ENCODE measurements at regions not wholly inside any gene's neighbourhood (a gene's known extent, or its start where the extent isn't known, plus 50 kb on each side); places are given as distances from the start of the nearest gene placed in this dataset.

DNA sequence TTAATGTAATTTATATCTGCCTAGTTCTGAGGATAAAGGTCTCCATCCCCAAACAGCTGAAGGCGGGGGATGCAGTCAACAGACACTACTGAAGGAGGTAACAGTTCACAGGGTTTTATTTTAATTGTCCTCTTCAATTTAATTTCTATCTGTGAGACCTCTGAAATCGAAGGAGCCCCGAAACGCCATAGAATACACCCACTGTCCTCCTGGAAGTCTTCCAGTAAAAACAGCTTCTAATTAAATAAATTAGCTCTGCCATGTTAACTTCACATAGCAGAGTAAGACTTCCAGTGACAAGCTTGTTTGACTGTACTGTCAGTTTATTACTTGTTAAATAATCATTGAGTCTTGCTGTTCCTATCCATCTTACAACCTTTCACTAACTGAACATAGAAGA, 193.5 kb downstream of the SEC61B start:
- Mint-ChIP-seq H3K4me1 (no peaks in the 10 kb centered on the region), H3K27ac (no peak overlapping the region), H3K9me3 (no peaks in the 10 kb centered on the region), H3K4me3 (no peak overlapping the region), H3K27me3 (no peaks in the 10 kb centered on the region), H3K36me3 (peaks cover 4% of the 10 kb centered on the region)

DNA sequence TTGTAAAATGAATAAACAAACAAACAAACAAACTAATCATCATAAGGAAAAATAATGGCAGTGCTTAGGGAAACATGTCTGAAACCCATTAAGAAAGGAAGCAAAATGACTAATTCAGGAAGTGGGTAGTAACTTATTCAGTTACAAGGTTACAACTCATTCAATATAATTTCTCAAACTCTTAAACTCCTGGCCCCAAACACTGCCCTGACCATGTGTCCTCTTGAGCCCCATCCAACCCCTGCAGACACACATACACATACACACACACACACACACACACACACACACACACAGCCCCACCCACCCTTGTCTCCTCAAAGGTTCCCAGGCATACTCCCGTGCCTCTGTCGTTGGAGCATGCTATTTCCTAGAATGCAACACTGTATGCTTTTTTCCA, 193.9 kb downstream of the SEC61B start:
- H3K36me3 Mint-ChIP-seq = peaks cover 4% of the 10 kb centered on the region
- H3K27me3 Mint-ChIP-seq = no peaks in the 10 kb centered on the region
- no peaks in the 10 kb centered on the region for H3K4me1 Mint-ChIP-seq
- no peaks in the 10 kb centered on the region for H3K9me3 Mint-ChIP-seq
- H3K27ac Mint-ChIP-seq = no peak overlapping the region
- H3K4me3 Mint-ChIP-seq = no peak overlapping the region

DNA sequence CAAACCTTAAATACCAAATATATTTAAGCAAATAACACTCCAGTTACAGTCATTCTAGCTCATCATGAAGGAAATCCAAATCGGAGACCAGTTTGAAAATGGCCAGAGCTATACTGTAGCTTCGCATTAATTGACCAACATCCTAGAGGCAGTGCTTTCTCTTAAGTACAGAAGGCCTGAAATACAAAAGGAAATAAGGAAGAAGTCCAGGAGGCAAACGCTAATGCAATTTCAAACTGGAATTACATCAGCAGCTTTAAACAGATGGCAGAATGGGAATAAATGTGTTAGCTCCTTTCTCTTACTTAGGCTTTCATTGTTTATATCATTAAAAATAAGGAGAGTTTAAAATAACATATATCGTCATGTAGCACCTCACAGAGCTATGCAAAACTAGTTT, 197.0 kb downstream of the SEC61B start:
- H3K4me3 Mint-ChIP-seq = no peak overlapping the region
- no peak overlapping the region for H3K27ac Mint-ChIP-seq
- H3K9me3 Mint-ChIP-seq = no peaks in the 10 kb centered on the region
- no peaks in the 10 kb centered on the region for H3K4me1 Mint-ChIP-seq
- no peaks in the 10 kb centered on the region for H3K36me3 Mint-ChIP-seq
- no peaks in the 10 kb centered on the region for H3K27me3 Mint-ChIP-seq

DNA sequence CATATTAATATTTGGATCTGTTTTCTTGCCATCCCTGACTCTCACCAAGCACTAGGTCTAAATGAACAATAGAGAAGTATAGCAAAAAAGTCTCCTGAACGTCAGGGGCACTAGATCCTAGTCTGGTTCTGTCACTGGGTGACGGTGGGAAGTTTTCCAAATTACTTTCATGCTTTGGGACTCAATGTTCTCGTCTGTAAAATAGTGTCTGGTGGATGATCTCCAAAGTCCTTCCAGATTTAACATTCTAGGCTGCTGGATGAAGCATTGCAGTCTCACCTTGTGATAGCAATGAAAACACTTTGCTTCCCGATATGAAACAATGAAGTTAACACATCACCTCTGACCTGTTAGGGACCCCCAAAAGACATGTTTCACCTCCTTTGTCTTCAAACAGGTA, 199.3 kb downstream of the SEC61B start:
- Mint-ChIP-seq H3K4me3 (no peak overlapping the region), H3K27me3 (no peaks in the 10 kb centered on the region), H3K27ac (no peak overlapping the region), H3K4me1 (no peaks in the 10 kb centered on the region), H3K36me3 (no peaks in the 10 kb centered on the region), H3K9me3 (no peaks in the 10 kb centered on the region)

DNA sequence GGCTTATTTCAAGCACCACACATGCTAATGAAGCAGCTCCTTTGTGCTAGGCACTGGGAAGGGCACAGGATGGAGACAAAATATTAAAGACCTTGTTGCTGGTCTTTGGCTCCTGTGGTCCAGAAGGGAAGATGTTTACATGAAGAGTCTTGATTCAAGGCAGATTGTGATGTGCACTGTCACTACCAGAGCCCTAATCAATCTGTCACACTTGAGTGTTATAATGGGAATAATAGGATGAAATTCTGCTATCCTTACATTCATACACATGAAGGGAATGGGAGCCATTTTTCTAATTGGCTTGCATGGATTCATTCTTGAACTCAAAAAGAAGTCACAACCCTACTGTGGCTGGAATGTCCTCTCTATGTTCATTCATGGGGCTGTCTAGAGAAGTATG, 203.0 kb downstream of the SEC61B start:
- H3K4me3 Mint-ChIP-seq = no peak overlapping the region
- H3K4me1 Mint-ChIP-seq = no peaks in the 10 kb centered on the region
- no peak overlapping the region for H3K27ac Mint-ChIP-seq
- H3K9me3 Mint-ChIP-seq = peaks cover 2 to 5% (median 4%) of the 10 kb centered on the region in 3 donors
- H3K27me3 Mint-ChIP-seq = no peaks in the 10 kb centered on the region
- peaks cover 2% of the 10 kb centered on the region for H3K36me3 Mint-ChIP-seq

DNA sequence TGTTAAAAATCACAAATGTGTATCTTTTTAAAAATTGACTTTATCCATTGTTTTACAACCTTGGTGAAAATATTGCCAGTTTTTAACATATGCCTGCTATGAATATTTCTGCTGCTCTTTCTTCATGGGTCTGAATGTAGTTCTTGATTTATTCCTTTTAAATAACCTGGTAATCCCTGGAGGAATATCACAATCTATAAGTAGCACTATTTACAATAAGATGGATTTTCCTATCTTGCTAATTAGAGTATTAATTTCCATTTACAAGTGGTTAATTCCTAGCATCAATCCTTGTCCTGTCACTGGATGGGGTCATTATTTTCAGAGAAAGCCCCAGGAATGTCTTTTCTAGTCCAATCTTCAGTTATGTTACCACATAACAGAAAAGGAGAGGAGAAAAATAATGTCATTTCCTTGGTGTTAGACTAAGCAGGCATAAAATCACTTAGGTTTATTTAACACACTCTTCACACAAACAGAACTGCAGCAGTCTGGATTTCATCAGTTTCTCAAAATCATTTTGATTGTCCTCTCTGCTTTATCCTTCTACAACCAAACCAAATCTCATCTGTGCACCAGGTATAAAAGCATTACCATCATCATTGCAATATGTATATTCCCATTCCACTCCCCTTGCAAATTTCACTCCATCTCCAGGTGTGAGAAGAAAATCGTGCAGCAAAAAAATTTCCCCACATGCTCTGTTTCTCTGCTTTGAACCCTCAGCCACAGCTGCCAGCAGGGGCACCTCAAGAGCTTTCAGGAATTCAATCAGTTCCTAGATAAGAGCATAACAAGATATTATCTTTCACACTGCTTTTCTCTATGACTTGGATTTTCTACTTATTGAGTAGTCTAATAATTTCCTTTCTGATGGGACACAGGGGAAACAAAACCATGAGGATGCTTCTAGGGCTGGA, 204.1 kb downstream of the SEC61B start:
- H3K4me1 Mint-ChIP-seq = no peaks in the 10 kb centered on the region
- H3K27me3 Mint-ChIP-seq = no peaks in the 10 kb centered on the region

DNA sequence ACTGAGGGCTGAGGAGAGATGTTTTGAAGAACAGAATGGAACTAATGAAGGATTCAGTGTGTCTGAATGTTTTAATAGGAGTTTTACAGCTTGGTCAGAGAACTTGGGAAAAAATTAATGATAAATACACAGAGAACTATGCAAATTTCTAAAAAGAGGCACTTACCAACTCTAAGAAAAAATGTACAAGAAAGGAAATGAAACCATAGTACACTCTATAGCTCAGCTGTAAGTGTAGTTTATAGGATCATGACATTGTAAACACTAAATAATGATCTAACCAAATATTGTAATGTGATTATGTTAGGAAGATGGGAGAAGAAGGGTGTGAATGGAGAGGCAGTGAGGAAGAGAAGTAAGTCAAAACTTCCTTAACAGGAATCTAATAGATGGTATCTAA, 205.2 kb downstream of the SEC61B start:
- peaks cover 2 to 5% (median 4%) of the 10 kb centered on the region in 3 donors for H3K9me3 Mint-ChIP-seq
- no peaks in the 10 kb centered on the region for H3K27me3 Mint-ChIP-seq
- H3K27ac Mint-ChIP-seq = no peak overlapping the region
- H3K4me3 Mint-ChIP-seq = no peak overlapping the region
- peaks cover 2% of the 10 kb centered on the region for H3K36me3 Mint-ChIP-seq
- H3K4me1 Mint-ChIP-seq = no peaks in the 10 kb centered on the region

More for the DNA sequence above, 204.1 kb downstream of the SEC61B start:
- no peak overlapping the region for H3K4me3 Mint-ChIP-seq
- no peak overlapping the region for H3K27ac Mint-ChIP-seq
- peaks cover 2 to 5% (median 4%) of the 10 kb centered on the region in 3 donors for H3K9me3 Mint-ChIP-seq
- H3K36me3 Mint-ChIP-seq = peaks cover 2% of the 10 kb centered on the region

DNA sequence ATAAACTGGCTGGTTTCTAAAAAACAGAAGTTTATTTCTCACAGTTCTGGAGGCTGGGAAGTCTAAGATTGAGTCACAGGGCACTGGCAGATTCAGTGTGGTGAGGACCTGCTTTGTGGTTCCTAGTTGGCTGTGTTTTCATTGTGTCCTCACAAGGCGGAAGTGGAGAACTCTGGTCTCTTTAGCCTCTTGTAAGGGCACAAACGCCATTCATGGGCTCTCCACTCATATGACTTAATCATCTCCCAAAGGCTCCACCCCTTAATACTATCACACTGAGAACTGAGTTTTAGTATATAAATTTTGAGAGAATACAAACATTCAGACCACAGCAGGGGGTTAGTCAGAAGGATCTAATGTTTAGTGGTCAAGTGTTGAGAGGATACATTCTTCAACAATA, 208.2 kb downstream of the SEC61B start:
- H3K36me3 Mint-ChIP-seq = peaks cover 2% of the 10 kb centered on the region
- H3K27me3 Mint-ChIP-seq = no peaks in the 10 kb centered on the region
- no peak overlapping the region for H3K27ac Mint-ChIP-seq
- peaks cover 0 to 2% (median 0%) of the 10 kb centered on the region in 3 donors for H3K4me1 Mint-ChIP-seq
- H3K4me3 Mint-ChIP-seq = no peak overlapping the region
- peaks cover 2 to 5% (median 4%) of the 10 kb centered on the region in 3 donors for H3K9me3 Mint-ChIP-seq

DNA sequence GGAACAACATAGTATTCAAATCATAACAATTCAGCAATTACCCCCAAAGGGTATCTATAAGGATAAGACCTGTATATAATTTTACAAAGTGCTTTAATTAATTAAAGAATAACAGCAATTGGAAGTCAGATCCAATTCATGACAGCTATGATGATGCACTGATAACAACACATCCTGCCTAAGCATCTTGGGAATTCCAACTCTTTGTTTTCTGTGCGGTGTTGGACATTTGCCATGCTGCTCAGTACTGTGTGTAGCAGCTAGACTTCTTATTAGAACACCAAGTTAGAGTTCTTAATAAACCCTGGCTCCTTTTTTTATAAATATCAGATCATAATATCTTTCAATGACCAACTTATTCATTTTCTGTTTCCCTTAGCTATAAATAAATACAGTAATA, 209.0 kb downstream of the SEC61B start:
- Mint-ChIP-seq H3K4me1 (peaks cover 0 to 2% (median 0%) of the 10 kb centered on the region in 3 donors), H3K36me3 (peaks cover 2% of the 10 kb centered on the region), H3K9me3 (peaks cover 2 to 5% (median 4%) of the 10 kb centered on the region in 3 donors), H3K27ac (no peak overlapping the region), H3K27me3 (no peaks in the 10 kb centered on the region), H3K4me3 (no peak overlapping the region)

DNA sequence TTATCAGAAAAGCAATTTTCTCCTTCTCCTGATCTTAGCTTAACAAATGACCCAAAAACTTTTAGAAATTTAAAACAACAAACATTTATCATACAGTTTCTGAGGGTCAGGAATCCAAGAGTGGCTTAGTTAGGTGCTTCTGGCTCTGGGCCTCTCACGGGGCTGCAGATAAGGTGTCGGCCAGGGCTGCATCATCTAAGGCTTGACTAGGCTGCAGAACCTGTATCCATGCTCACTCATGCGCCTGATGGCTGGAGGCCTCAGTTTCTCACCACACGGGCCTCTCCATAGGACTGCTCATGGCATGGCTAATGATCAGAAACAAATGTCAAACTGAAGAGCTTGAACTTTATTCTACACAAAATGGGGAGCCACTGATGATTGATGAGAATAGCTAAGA, 210.0 kb downstream of the SEC61B start:
- Mint-ChIP-seq H3K4me1 (peaks cover 0 to 2% (median 0%) of the 10 kb centered on the region in 3 donors), H3K27ac (no peak overlapping the region), H3K4me3 (no peak overlapping the region)

DNA sequence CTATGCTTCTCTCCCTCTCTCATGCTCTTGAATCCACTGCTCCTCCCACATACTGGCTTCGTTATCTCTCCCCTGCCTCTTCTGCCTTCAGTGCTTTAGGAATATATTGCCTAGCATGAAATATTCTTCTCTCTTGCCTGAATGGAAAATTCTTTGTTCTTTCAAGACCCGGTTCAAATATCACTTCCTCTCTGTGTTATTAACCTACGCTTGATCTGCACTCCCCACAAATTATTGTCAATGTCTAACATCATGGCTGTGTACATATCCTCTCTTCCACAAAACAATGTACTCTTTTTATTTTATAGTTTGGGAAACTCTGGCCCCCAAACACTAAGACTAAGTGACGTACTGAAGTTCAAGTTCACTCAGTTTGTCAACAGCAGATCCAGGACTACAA, 211.0 kb downstream of the SEC61B start:
- Mint-ChIP-seq H3K9me3 (peaks cover 0 to 2% (median 2%) of the 10 kb centered on the region in 3 donors), H3K27me3 (no peaks in the 10 kb centered on the region), H3K4me1 (peaks cover 0 to 2% (median 0%) of the 10 kb centered on the region in 3 donors), H3K4me3 (no peak overlapping the region), H3K36me3 (peaks cover 2% of the 10 kb centered on the region), H3K27ac (no peak overlapping the region)

More for the DNA sequence above, 210.0 kb downstream of the SEC61B start:
- Mint-ChIP-seq H3K36me3 (peaks cover 2% of the 10 kb centered on the region), H3K9me3 (peaks cover 2 to 5% (median 4%) of the 10 kb centered on the region in 3 donors), H3K27me3 (no peaks in the 10 kb centered on the region)

DNA sequence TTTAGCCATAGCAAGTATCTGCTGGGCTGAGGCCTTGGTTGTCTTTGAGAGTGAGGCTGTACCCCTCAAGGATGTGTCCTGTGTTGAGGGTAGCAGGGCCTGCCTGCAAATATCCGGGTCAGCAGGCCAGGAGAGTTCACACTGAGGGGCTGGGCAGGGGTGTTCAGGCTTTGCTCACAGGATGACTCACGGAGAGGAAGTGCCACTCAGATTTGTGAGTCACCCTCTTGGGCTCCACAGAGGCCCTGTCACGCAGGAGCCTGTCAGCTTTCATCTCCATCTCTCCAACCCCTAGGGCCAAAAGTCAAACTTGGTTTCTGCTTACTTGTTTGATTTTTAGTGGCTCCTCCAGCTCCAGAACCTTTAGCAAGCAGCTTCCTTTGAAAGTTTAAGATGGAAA, 211.5 kb downstream of the SEC61B start:
- Mint-ChIP-seq H3K4me3 (no peak overlapping the region), H3K27ac (no peak overlapping the region), H3K4me1 (peaks cover 0 to 2% (median 0%) of the 10 kb centered on the region in 3 donors), H3K36me3 (peaks cover 2% of the 10 kb centered on the region), H3K9me3 (peaks cover 0 to 2% (median 2%) of the 10 kb centered on the region in 3 donors), H3K27me3 (no peaks in the 10 kb centered on the region)

DNA sequence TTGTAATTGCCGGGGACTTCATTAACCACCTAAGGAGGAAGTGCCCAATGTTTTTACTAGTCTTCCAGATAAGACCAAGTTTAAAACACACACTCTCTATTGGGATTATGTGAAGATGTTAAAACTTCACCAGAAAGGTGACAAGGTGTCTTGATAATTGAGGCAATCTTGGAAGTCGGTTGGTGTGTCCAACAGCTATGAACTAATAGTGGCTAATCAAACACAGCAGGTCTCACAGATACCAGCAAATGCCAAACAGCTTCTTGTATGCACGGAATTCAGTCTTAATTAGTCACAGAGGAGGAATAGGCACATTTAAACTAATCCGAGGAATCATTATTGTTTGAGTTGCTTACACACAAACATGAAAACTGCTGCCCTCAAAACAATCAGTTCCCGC, 214.5 kb downstream of the SEC61B start:
- Mint-ChIP-seq H3K4me3 (no peak overlapping the region), H3K36me3 (peaks cover 4% of the 10 kb centered on the region), H3K9me3 (no peaks in the 10 kb centered on the region)

DNA sequence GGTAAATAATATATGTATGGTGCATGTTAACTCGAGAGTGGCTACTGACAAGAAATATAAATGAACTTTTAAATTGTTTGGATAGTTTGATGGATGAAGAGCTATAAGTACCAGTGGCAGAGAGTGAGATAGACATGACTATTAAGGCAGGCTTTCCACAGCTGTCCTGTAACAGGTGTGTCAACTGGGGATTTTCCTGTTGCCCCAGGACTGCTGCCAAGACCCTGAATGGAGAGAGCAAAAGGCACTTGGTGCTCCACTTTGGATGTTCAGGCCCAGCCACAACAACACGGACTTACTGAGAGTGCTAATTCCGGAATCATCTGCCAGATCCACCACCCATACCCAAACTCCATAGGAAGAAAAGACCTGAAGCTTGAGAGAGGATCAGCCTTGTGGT, 215.1 kb downstream of the SEC61B start:
- Mint-ChIP-seq H3K27ac (no peak overlapping the region), H3K9me3 (no peaks in the 10 kb centered on the region), H3K27me3 (no peaks in the 10 kb centered on the region), H3K4me1 (peaks cover 0 to 2% (median 0%) of the 10 kb centered on the region in 3 donors), H3K4me3 (no peak overlapping the region), H3K36me3 (peaks cover 4% of the 10 kb centered on the region)

More for the DNA sequence above, 214.5 kb downstream of the SEC61B start:
- Mint-ChIP-seq H3K27ac (no peak overlapping the region), H3K4me1 (peaks cover 0 to 2% (median 0%) of the 10 kb centered on the region in 3 donors), H3K27me3 (no peaks in the 10 kb centered on the region)

DNA sequence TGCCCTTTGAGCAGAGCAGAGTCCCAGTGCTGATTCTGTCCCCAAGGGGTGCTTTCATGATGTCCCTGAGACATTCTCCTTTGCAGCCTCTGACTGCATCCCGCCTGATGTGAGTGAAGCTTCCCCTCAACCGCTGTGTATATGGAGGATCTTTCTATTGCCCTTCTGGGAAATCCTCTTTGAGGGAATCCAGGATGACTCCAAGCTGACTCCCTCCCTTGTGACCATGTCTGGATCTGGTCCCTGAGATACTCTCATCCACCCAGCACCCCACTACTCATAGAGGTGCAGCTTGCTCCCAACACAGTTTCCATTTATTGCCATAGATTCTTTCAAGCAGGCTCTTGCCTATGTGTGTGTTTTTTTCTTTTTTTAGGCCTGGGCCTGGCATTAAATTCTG, 216.5 kb downstream of the SEC61B start:
- no peak overlapping the region for H3K4me3 Mint-ChIP-seq
- peaks cover 4% of the 10 kb centered on the region for H3K36me3 Mint-ChIP-seq
- H3K27ac Mint-ChIP-seq = peak overlapping the region in 1 of 3 donors; percentile 21
- no peaks in the 10 kb centered on the region for H3K4me1 Mint-ChIP-seq
- H3K27me3 Mint-ChIP-seq = no peaks in the 10 kb centered on the region
- H3K9me3 Mint-ChIP-seq = no peaks in the 10 kb centered on the region

DNA sequence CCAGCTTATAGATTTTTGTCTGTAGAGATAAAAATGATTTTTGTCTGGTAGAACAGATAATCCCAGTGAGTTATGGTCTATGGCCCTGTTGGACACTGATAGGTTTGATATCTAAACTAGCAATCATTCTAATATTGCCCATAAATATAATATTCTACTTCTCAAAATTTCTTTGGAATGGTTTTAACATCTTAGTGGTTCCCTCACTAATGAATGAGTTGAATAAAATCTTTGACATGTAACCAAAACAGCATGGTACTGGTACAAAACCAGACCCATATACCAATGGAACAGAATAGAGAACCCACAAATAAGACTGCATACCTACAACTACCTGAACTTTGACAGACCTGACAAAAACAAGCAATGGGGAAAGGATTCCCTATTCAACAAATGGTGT, 219.7 kb downstream of the SEC61B start:
- peaks cover 4% of the 10 kb centered on the region for H3K36me3 Mint-ChIP-seq
- no peak overlapping the region for H3K27ac Mint-ChIP-seq

More for the DNA sequence above, 219.7 kb downstream of the SEC61B start:
- Mint-ChIP-seq H3K4me3 (no peak overlapping the region), H3K27me3 (peaks cover 8% of the 10 kb centered on the region), H3K4me1 (no peaks in the 10 kb centered on the region), H3K9me3 (no peaks in the 10 kb centered on the region)

All from IgD-negative memory B cell (primary cell).